HG03103 (cell line): ENCODE measurements at regions not wholly inside any gene's neighbourhood (a gene's known extent, or its start where the extent isn't known, plus 50 kb on each side); places are given as distances from the start of the nearest gene placed in this dataset.
A peak's percentile ranks its signal among the peaks of the same experiment; 100 is the strongest.
"Not testable (repeated sequence)": the region's sequence is repeated elsewhere in the genome, so short reads cannot be mapped to it uniquely, and the experiment has no call there.

Experiments used
- ATAC-seq: cut with Tn5 transposase; IDR thresholded peaks from one replicate; pipeline ENCODE4 v1.9.1; 2021; ENCODE audit warnings: low read depth; ENCODE audit not compliant: unreplicated experiment

DNA sequence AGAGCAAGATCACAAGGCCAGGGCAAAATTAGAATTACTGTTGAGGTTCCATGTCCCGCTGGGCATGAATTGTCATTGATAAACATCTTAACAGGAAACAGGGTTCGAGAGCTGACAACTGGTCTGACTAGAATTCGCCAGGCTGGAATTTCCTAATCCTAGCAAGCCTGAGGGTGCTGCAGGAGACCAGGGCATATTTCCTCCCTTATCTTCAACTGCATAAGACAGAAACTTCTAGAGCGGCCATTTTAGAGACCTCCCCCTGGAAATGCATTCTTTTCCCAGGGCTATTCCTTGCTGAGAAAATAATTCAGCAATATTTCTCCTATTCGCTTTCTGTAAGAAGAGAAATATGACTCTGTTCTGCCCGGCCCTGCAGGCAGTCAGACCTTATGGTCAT, 158.6 kb upstream of the CCN2 start:
- ATAC-seq = not testable (repeated sequence)

DNA sequence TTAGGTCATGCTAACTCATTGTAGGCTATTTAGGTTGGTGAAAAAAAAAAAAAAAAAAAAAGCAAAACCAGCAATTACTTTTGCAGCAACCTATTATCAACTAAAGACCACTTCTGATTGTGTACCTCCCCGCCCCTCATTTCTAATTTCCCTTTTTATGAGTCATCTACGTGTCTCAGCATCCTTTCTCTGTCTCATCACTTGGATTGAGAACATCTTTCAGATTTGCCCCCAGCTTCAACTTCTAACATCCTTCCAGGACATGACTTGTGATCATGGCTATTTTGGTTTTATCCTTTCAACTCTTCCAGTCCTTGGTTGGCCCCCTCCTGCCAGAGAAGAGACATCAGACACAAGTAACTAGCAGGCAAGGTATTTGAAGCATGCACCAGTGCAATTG, 156.7 kb upstream of the CCN2 start:
- ATAC-seq = no peak

DNA sequence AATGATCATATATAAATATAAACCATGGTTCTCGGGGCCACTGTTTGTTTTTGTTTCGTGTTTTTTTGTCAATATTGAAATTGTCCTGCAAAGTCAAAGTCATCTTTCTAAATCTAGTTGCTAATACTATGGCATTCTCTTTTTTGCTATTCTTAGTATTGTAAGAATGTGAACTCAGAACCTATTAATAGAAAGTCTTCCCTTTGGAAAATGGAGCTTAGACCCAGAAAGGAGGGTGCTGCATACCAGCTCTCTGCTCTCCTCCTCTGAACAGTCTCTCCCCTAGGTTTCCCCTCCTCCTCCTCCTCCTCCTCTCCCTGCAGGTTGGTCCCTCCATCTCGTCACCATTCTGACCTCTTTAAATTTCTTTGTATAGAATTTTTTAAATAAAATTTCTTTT, 150.4 kb upstream of the CCN2 start:
- ATAC-seq = no peak

DNA sequence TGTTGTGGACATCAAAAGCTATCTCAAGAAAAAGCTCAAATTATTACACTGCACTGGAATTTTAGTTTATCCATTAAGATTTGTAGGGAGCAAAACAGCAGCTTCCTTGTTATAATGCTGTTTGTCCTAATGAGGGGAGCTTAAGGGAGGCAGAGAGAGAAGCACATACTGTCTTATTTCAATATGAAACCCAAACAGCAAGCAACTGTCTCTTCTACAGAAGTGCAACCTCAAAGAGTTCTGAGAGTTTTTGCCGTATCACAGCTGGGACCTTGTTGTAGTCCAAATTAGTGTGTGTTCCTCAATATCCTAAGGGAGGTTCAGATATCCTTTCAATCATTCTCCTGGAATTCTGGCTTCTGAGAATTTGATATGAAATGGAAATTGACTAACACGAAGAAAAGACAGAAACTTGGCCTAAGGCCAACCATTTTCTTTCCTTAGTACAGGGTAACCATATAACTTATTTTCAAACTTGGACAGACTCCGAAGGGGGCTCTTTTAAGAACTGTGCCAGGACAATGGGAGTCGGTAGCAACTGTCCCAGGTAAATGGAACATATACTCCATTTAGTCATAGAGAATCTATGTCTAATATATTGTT, 149.3 kb upstream of the CCN2 start:
- ATAC-seq = no peak

DNA sequence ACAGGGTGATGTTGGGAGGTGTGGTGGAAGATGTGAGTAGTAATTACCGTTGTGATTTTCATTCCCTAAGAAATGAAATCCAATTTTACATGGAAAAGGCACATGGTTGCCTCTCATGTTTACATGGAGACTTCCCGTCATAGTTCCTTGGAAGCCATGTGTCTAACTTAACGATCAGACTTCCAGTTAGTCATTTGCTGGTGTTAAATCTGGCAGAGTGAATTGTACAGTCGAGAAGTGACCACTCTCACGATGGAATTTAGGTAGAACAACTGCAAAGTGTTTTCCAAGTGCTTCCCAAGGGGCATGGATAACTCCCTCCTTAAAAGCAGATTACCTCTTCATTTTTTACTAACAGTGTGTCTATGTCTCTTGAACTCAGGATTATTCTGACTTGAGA, 145.8 kb upstream of the CCN2 start:
- no peak for ATAC-seq

DNA sequence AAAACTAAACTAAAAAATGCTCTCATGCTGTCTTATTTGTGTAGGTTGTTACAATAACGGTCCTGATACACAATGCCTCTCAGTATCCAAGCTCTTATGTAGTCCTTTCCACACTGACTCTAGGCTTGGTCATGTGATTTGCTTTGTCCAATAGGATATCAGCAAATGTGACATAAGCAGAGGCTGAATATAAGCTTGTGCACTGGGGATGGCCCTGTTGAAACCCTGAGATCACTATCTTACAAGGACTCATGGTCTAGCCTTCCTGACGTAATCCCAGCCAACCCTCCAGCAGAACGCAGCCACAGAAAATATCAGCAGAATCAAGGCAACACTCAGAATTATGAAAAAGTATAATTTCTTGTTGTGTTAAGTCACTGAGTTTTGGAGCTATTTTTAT, 145.1 kb upstream of the CCN2 start:
- no peak for ATAC-seq

DNA sequence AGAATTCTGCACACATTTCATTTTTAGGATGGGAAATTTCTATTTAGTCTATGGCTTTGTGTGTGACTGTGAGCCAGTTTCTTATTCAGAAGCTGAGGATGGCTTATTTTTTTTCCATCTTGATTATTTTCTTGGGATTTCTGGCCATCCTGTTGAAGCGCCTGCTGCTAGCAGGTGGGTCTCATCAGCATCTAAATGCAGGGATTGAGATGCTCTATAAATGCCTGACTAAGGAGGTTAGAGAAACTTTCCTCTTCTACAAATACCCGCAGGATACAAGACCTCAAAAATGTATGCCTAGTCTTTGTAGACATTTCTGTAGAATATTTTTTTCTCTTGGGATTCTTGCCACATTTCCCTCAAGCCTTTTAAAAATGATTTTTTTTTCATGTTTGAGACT, 138.0 kb upstream of the CCN2 start:
- ATAC-seq = no peak

DNA sequence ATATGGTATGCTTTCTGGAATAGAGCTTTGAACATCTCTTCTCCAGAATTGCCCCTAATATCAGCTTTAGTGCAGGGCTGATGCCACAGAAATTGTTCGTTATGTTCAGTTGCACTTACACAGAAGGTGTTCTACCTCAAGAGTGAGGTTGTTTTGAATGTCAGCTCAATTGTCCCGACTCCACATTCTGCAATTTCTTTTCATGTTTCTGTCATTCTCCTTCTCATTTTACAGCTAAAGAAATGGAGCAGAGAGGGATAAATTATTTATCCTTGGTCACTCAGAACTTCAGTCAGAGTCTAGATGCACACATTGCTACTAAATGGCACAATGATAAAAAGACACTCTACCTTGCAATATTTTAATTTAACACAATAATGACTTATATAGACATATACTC, 137.0 kb upstream of the CCN2 start:
- no peak for ATAC-seq

DNA sequence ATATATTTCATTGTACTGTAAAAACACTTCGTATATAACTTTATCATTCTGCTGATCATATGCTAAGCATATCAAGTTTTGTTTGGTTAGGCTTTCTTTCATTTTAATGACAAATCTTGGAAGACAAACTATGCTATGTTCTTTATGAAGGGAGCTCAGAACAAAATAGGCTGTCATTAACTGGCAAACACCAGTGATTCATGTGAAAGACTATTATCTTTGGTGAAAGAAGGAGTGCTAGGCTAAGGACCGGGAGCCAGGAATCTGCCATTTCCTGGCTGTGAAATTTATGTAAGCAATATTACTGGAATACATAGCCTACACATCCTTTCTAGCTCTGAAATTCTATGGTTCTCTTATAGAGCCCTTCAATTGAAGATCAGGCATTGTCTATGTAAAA, 136.2 kb upstream of the CCN2 start:
- no peak for ATAC-seq

DNA sequence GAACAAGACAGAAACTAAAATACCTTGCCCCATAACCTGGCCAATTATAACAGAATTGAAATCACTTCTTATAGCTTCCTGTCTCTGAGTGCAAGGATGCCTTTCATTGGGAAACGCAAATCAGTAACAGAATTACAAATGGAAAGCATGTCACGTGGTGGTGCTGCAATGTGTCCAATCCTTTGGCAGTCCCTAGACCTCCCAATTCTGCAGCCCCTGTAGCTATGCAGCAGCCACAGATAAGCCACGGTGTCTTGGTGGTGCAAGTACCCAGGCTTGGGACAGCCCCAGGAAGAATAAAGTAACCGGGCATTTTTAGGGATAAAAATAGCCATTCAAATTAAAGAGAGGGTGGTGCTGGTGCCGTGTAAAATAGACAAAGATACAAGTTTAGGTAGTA, 134.6 kb upstream of the CCN2 start:
- ATAC-seq = peak; percentile 4

DNA sequence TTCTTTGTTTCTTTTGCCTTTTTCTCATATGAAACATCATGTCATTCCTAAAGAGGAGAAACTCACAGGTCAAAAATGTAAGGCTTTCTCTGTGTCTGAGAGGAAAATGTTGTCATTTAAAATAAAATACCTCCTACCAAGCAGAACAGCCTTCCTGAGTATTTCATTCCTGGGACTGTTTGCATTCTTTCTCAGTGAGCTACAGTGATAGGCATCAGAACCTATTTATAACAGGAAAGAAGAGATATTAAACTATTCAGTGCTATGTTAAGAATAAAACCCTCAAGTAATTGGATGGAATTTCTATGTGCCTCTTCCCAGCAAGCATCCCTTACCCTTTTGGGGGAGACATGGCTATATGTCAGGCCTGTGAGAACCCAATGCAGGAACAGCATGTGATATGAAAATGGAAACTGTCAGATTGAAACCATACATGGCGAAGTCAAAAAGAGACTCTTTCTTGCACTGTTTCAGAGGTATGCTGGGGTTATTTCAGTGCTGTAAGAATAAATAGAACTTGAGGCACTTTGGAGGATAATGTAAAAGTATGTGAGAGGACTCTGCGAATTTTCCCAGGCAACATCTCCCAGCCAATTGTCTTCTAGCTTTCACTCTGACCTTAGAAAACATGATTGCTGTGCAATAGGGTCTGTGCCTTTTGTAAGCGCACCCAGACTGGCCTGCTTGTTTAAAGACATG, 133.8 kb upstream of the CCN2 start:
- ATAC-seq = peak; percentile 84

DNA sequence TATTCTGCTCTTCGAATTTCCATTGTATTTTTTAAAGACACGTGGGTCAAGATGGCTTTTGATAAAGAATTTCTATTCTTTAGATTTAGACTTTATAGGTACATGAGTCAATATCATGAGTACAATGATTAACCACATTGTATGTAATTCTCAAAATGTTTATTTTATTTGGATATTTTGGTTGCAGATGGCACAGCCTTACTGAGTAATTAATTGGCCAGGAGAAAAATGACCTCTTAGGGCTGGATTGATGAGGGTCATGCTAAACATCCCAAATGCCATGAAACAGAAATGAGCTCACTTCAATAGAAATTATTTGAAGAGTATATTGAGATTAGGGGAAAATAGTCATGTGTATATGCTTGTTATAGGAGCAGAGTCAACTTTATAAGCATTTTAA, 131.2 kb upstream of the CCN2 start:
- ATAC-seq = no peak

DNA sequence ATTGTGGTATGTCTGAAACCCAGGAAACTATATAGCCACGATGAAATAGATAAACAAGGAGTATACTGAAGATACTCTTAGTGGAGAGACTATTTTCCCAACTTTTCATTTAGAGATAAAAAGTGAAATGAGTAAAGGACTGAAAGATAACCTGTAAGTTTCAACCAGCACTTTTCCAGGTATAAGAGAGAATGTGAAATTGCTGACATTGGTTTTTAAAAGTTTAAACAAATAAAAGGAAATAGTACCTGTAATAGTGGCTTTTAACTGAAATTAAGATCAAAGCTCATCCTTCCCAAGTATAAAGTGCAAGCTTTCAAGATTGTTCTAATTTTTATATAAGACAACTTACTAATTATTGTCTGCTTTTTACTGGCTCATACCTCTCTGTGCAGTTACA, 130.2 kb upstream of the CCN2 start:
- no peak for ATAC-seq

DNA sequence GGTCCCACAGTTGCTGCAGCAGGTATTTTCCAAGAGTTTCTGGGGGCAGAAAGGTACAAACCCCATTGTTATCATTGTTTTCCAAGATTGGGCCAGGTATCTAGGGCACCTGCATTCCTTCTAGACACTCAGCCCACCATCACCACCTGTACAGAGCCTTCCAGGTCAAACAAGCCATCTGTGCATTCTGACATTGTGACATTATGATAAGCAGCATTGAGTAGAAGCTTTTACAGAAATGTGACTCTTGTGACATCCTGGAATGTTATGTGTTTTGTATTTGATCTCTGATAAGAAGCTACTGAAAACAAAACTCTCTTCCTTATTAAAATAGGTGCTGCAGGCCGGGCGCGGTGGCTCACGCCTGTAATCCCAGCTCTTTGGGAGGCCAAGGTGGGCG, 128.1 kb upstream of the CCN2 start:
- no peak for ATAC-seq

DNA sequence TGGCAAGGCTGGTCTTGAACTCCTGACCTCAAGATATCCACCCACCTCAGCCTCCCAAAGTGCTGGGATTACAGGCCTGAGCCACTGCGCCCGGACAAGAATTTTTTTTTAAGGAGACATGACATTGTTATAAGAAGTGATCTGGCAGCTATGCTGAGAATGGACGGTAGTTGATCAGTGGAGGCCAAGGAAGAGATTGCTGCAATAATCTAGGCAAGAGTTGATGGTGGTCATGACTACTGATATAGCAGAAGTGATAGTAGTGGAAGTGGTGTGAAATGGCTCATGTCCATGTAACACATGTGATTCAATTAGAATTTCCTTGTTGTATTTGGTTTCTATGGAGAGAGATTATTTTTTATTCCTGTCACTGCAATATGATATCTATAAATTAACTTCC, 125.3 kb upstream of the CCN2 start:
- ATAC-seq = no peak

DNA sequence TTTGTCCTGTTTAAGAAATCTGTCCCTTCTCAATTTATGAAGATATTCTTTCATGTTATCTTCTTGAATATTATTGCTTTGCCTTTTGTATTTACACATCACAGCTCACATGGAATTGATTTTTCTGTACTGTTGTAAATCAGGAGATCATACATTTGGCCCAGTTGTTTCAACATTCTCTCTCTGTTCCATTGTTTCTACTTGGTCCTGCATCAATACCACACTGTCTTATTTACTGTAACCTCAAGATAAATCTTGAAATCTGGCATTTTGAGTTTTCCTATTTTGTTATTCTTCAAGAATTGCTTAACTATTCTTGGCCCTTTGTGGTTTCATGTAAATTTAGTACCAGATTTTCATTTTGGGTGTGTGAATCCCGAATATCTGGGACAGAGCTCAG, 121.7 kb upstream of the CCN2 start:
- ATAC-seq = no peak

DNA sequence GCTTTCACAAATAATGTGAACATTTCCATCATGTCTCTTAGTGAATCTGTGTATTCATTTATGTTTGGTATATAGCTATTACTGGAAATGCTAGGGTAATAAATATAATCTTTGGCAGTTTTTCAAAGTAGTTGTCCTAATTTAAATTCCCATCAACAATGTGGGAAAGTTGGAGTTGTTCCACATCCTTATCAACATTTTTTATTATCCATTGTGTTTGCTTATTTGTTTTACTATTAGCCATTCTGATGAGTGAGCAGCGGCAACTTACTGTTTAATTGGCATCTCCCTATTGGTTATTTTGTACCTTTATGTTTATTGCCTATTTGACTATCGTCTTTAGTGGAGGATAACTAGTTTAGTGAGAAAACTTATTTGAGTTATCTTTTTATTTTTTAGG, 121.1 kb upstream of the CCN2 start:
- ATAC-seq = no peak

DNA sequence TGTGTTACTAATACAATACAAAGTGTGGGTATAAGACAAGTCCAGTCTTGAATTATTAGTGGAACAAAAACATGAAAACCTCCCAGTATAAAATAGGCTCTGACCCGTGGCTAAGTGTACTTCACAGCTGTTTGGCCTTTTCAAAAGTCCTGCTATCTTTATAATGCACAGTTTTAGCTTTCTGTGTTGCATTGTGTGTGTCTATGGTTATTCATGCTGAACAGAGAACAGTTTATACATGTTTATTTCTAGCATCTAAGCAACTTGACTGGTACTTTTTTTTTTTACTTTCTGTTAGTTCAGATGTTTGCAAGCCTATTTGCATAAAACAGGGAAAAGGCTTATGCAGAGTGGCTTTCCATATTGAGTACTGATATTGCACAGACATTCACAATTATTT, 119.2 kb upstream of the CCN2 start:
- no peak for ATAC-seq

DNA sequence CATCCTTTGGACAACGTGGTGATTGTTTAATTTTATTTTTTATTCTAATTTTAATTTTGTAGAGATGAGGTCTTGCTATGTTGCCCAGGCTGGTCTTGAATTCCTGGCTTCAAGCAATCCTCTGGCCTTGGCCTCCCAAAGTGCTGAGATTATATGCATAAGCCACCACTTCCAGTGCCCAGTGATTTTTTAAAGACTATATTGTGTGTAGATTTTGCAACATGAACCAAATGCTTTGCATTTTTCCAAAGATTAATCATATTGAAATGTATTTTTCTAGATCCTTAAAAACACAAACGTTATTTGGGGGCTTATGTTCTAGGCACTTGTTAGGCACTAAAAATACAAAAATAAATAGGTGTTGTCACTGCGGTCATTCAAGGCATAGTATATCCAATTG, 117.6 kb upstream of the CCN2 start:
- no peak for ATAC-seq

DNA sequence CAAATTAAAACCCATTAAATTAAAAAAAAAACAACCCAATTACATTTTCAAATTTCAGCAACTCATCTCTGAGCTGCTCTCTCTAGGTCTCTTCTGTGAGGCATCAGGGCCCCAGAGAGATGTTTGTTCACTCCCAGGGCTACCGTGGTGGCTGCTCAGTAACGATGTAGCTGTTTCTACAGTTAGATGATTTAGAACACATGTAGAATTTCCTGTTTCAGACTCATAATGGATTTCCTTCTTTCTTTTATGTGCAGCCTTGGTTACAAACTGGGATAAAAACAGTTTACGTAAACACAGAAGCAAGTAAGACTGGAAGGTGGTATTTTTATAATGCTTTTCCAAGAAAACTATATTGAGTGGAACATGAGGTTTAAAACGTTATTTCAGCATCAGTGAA, 116.1 kb upstream of the CCN2 start:
- ATAC-seq = no peak

DNA sequence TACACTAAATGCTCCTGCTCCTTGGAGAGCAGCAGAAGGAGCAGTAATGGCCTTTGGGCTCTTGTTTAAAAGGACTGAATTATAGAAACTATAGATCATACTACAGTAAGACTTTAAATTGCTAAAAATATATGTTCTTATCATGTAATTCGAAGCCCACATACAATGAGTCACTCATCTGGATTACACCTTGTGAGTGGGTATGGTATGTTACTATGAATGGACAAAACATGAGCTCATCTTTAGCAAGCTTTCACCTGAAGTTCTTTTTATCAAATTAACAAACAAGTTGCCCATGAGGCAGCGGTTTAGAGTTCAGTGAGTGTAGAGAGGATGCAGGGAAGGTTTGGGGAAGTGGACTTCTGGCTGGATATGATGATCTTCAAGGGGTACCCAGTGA, 114.4 kb upstream of the CCN2 start:
- ATAC-seq = no peak

DNA sequence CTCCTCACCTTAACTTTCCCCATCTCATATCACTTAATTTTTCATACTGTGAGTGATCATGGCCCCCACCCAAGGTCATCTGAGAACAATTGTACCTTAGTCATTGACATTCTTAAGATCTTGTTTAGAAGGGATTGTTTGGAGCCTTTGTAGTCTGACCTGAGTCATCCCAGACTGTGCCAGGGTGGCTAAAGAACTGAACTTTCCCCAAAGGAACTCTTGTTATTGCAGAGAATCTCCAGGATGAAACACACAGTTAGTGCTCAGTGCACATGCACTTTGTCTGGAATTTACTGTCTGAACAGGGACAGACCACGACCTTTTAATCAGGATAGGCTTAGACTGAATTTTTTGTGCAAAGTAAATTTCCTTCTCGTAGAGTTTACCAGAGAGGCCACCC, 112.6 kb upstream of the CCN2 start:
- no peak for ATAC-seq

DNA sequence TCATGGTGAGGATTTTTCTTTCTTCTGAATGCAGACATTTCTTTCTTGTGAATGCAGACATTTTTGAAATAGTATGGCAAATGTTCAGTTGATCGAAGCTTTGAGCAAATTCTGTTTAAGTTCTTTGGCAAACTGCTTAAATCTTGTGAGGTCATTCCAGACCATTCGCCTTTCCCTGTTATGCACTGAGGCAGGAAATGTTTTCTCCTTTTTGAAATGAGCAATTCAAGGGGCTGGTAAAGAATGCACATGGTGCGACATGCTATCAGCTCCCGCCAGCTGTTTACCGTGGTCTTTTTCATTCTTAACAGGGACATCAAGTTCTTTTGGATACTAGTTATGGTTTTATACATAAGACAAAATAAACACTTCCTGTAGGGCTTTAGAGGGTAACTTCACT, 112.0 kb upstream of the CCN2 start:
- ATAC-seq = no peak
